Karpas-422 (cell line): ENCODE measurements at regions not wholly inside any gene's neighbourhood (a gene's known extent, or its start where the extent isn't known, plus 50 kb on each side); places are given as distances from the start of the nearest gene placed in this dataset.

Experiments used
- DNase-seq: peaks from one replicate; pipeline ENCODE4 v3.0.0-alpha.2; 2015
- H2AFZ ChIP-seq: fragments of 200-600 bp; sonication (generic); 2 replicates; pipeline ENCODE4 v1.6.1; 2014; ENCODE audit warnings: antibody characterized with exemption, low read length, mixed read lengths
- H3K27ac ChIP-seq: fragments of 200-600 bp; sonication (generic); 2 replicates; pipeline ENCODE4 v1.5.1; 2014; ENCODE audit warnings: mild to moderate bottlenecking, low read length, moderate library complexity
- H3K27me3 ChIP-seq: fragments of 200-600 bp; sonication (generic); 2 replicates; pipeline ENCODE4 v1.6.1; 2014; ENCODE audit warnings: low read length, mixed read lengths
- H3K36me3 ChIP-seq: fragments of 200-600 bp; sonication (generic); 2 replicates; pipeline ENCODE4 v1.6.1; 2014; ENCODE audit warnings: low read length, mixed read lengths; ENCODE audit not compliant: insufficient read depth
- H3K4me1 ChIP-seq: fragments of 200-600 bp; sonication (generic); 2 replicates; pipeline ENCODE4 v1.6.1; 2014; ENCODE audit warnings: mild to moderate bottlenecking, low read length, mixed read lengths
- H3K4me2 ChIP-seq: fragments of 200-600 bp; sonication (generic); 2 replicates; pipeline ENCODE4 v1.6.1; 2014; ENCODE audit warnings: low read length, low read depth, mild to moderate bottlenecking; ENCODE audit not compliant: poor library complexity, severe bottlenecking
- H3K4me3 ChIP-seq: fragments of 200-600 bp; sonication (generic); 2 replicates; pipeline ENCODE4 v1.5.1; 2014; ENCODE audit warnings: mild to moderate bottlenecking, antibody characterized with exemption, low read length, mixed read lengths
- H3K79me2 ChIP-seq: fragments of 200-600 bp; sonication (generic); 2 replicates; pipeline ENCODE4 v1.6.1; 2014; ENCODE audit warnings: mild to moderate bottlenecking, low read length, mixed read lengths
- H3K9ac ChIP-seq: fragments of 200-600 bp; sonication (generic); 2 replicates; pipeline ENCODE4 v1.6.0; 2014; ENCODE audit warnings: low read length
- H3K9me2 ChIP-seq: fragments of 200-600 bp; sonication (generic), shearing (Covaris generic); replicated peaks from 2 replicates; pipeline ENCODE4 v1.6.0; 2014; ENCODE audit warnings: mild to moderate bottlenecking, low read length, moderate library complexity; ENCODE audit not compliant: insufficient read depth
- H3K9me3 ChIP-seq: fragments of 300-700, 200-600 bp; sonication (generic); 2 replicates; pipeline ENCODE4 v1.6.1; 2014; ENCODE audit warnings: low read length, mixed read lengths
- H4K20me1 ChIP-seq: fragments of 200-600 bp; sonication (generic); 2 replicates; pipeline ENCODE4 v1.6.1; 2014; ENCODE audit warnings: mild to moderate bottlenecking, antibody characterized with exemption, low read length, low read depth; ENCODE audit not compliant: insufficient read depth

GRCh38 chr13:65670014-65670625 lies 1560.0 kb downstream of the PCDH9 start:
- no peak for DNase-seq
- H3K27ac ChIP-seq, result no peak overlapping the region
- no peaks in the 10 kb centered on the region for H3K79me2 ChIP-seq
- no peaks in the 10 kb centered on the region for H3K36me3 ChIP-seq
- H3K9ac ChIP-seq, result no peak overlapping the region
- no peaks in the 10 kb centered on the region for H3K4me1 ChIP-seq
- H4K20me1 ChIP-seq, result no peaks in the 10 kb centered on the region
- no peak overlapping the region for H3K4me2 ChIP-seq
- H3K27me3 ChIP-seq, result no peaks in the 10 kb centered on the region
- no peak overlapping the region for H3K4me3 ChIP-seq
- H3K9me3 ChIP-seq, result peaks cover 13% of the 10 kb centered on the region
- H3K9me2 ChIP-seq, result no peaks in the 10 kb centered on the region
- H2AFZ ChIP-seq, result no peak overlapping the region

DNA sequence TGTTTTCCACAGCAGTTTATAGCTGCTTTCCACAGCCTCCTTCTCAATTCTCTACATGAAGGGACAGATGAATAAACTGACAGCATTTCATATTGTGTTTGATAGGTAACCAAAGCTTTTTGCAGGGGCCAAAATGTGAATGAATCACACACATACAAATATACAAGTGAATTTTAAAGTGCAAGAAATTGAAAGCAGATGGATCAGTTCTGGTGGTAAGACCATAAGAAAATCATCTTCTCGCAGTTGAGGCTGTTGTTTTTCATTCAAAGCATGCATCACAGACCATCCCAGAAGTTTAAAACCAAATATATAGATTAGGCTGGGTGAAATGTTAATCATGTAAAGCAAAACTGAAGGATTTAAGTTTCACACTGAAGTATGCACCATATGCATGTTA lies 1569.4 kb downstream of the PCDH9 start:
- Histone ChIP-seq H4K20me1 (no peaks in the 10 kb centered on the region), H3K9ac (no peak overlapping the region), H3K36me3 (no peaks in the 10 kb centered on the region), H3K9me2 (no peaks in the 10 kb centered on the region), H3K4me2 (no peak overlapping the region), H3K27ac (no peak overlapping the region), H2AFZ (peak overlapping the region; percentile 68; the same call in 1 of the 2 replicates), H3K4me1 (no peaks in the 10 kb centered on the region), H3K4me3 (no peak overlapping the region), H3K79me2 (no peaks in the 10 kb centered on the region), H3K9me3 (0 out of 2 replicates have a peak, but pooled peaks cover 6% of the 10 kb centered on the region), H3K27me3 (no peaks in the 10 kb centered on the region)
- DNase-seq, result no peak

DNA sequence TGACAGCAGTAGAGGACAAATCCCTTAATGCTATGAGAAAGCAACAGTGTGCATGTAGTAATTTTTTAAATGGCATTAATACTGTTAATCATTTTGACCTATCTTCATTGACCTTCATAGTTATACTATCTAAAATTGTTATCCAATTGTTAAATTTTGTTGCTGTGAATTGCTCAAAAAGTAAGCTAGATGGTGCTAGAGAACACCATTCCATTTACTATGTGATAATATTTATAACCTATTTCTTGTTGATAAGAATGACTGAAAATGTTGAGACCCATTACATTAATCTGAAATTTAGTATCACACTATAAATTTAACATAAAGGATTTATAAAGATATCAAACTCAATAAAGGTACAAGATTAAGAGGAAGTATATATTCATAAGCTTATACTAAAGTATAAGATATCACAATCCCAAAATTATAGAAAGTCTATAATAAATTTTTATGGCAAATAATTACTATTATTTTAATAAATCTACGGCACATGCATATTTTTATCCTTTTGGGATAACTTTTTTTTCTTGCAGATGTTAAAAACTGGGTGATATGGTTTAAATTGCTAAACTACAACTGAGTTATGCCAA lies 1573.3 kb downstream of the PCDH9 start:
- no peaks in the 10 kb centered on the region for H3K79me2 ChIP-seq
- H3K4me2 ChIP-seq, result no peak overlapping the region
- no peak overlapping the region for H3K27ac ChIP-seq
- H3K4me1 ChIP-seq, result peaks cover 8% of the 10 kb centered on the region; the same call in 1 of the 2 replicates
- no peaks in the 10 kb centered on the region for H4K20me1 ChIP-seq
- no peak overlapping the region for H3K4me3 ChIP-seq
- no peaks in the 10 kb centered on the region for H3K36me3 ChIP-seq
- peak; percentile 66 for DNase-seq
- H3K9me2 ChIP-seq, result no peaks in the 10 kb centered on the region
- H3K9ac ChIP-seq, result no peak overlapping the region
- no peak overlapping the region for H2AFZ ChIP-seq
- H3K9me3 ChIP-seq, result no peaks in the 10 kb centered on the region
- no peaks in the 10 kb centered on the region for H3K27me3 ChIP-seq

- Histone ChIP-seq H4K20me1 (no peaks in the 10 kb centered on the region), H3K36me3 (no peaks in the 10 kb centered on the region), H3K9me3 (no peaks in the 10 kb centered on the region), H3K4me3 (no peak overlapping the region), H2AFZ (peak overlapping the region; percentile 55), H3K9me2 (no peaks in the 10 kb centered on the region), H3K27ac (no peak overlapping the region), H3K9ac (no peak overlapping the region), H3K79me2 (no peaks in the 10 kb centered on the region), H3K4me2 (no peak overlapping the region), H3K4me1 (peaks cover 8% of the 10 kb centered on the region; the same call in 1 of the 2 replicates), H3K27me3 (no peaks in the 10 kb centered on the region)
- no peak for DNase-seq
Measured at GRCh38 chr13:65653613-65654012, 1576.5 kb downstream of the PCDH9 start.

GRCh38 chr13:65650321-65650720 lies 1579.8 kb downstream of the PCDH9 start:
- Histone ChIP-seq H3K36me3 (no peaks in the 10 kb centered on the region), H3K27ac (no peak overlapping the region), H3K9me3 (no peaks in the 10 kb centered on the region), H3K4me2 (no peak overlapping the region), H3K9me2 (no peaks in the 10 kb centered on the region), H2AFZ (peak overlapping the region; percentile 14; the same call in 1 of the 2 replicates), H4K20me1 (no peaks in the 10 kb centered on the region), H3K27me3 (no peaks in the 10 kb centered on the region), H3K4me1 (peaks cover 8% of the 10 kb centered on the region; the same call in 1 of the 2 replicates), H3K79me2 (no peaks in the 10 kb centered on the region), H3K4me3 (no peak overlapping the region), H3K9ac (no peak overlapping the region)
- DNase-seq, result no peak

DNA sequence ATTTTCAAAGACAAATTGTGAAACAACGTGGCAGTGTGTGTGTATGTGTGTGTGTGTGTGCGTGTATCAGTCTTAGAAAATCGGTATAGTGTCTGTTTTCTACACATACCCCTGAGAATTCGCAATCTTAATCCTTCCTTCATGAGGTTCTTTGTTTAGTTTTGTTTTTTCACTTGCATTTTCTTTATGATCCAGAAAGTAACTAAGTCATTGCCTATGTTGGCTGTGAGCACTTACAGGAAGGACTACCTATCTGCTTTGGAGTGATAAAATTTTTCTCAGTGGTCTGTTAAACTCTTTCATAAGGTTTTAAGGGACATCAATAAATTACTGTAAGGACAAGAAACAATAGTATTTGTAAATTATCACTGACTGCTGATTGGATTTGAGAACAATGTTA lies 1587.1 kb downstream of the PCDH9 start:
- no peaks in the 10 kb centered on the region for H3K27me3 ChIP-seq
- no peak overlapping the region for H3K4me3 ChIP-seq
- H3K27ac ChIP-seq, result no peak overlapping the region
- H3K4me1 ChIP-seq, result no peaks in the 10 kb centered on the region
- H3K4me2 ChIP-seq, result no peak overlapping the region
- no peaks in the 10 kb centered on the region for H4K20me1 ChIP-seq
- H2AFZ ChIP-seq, result peak overlapping the region; percentile 30
- no peaks in the 10 kb centered on the region for H3K36me3 ChIP-seq
- no peaks in the 10 kb centered on the region for H3K9me2 ChIP-seq
- H3K9me3 ChIP-seq, result no peaks in the 10 kb centered on the region
- no peak for DNase-seq
- no peaks in the 10 kb centered on the region for H3K79me2 ChIP-seq
- H3K9ac ChIP-seq, result no peak overlapping the region

GRCh38 chr13:65642301-65642700 lies 1587.8 kb downstream of the PCDH9 start:
- Histone ChIP-seq H3K27me3 (no peaks in the 10 kb centered on the region), H3K9ac (no peak overlapping the region), H3K4me1 (no peaks in the 10 kb centered on the region), H3K4me3 (no peak overlapping the region), H3K9me3 (no peaks in the 10 kb centered on the region), H3K36me3 (no peaks in the 10 kb centered on the region), H2AFZ (peak overlapping the region; percentile 30; the same call in 1 of the 2 replicates), H3K4me2 (no peak overlapping the region), H3K79me2 (no peaks in the 10 kb centered on the region), H4K20me1 (no peaks in the 10 kb centered on the region), H3K9me2 (no peaks in the 10 kb centered on the region), H3K27ac (no peak overlapping the region)
- DNase-seq, result no peak

DNA sequence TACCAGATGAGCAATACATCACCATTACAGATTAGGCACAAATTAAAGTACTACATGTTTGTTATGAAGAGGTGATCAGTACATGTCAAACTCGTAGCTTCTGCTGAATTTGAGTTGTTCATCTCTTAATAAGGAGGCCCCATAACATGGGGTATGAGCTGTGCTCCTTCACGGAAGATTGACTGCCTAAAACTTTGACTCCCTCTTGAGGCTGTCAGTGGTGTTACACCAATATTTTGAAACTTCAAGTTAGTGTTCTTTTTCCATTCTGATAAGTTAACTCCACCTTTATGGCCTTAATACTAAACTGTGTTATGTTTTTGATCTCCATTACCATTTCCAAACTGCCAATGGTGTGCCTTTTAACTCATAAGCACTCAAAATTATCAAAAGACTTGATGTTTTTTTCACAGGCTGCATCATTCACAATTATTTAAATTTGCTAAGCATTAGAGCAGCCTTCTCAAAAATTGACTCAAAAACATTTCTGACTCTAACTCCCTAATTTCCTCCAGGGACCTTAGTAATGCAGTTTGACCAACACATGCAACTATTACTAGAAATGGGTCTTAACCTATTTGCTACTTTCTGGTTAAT lies 1591.5 kb downstream of the PCDH9 start:
- Histone ChIP-seq H3K9me2 (no peaks in the 10 kb centered on the region), H3K4me1 (no peaks in the 10 kb centered on the region), H3K9me3 (no peaks in the 10 kb centered on the region), H3K4me2 (no peak overlapping the region), H3K79me2 (no peaks in the 10 kb centered on the region), H3K36me3 (no peaks in the 10 kb centered on the region), H4K20me1 (no peaks in the 10 kb centered on the region), H3K9ac (no peak overlapping the region), H3K27me3 (no peaks in the 10 kb centered on the region), H3K27ac (no peak overlapping the region), H2AFZ (0 out of 2 replicates have a peak overlapping the region, but pooled peaks have one; percentile 18), H3K4me3 (no peak overlapping the region)
- DNase-seq, result peak; percentile 76
